ENCODE measurements at regions not wholly inside any gene's neighbourhood (a gene's known extent, or its start where the extent isn't known, plus 50 kb on each side); places are given as distances from the start of the nearest gene placed in this dataset.

- intact Hi-C loops (cut with DNase I), result no loop called here
- no peaks in the 10 kb centered on the region for H3K27me3 ChIP-seq
- TF ChIP-seq POLR2A (IDR thresholded peaks at IDR 0.05) (no peak), CTCF (IDR thresholded peaks at IDR 0.05) (no peak)
- no peaks in the 10 kb centered on the region for H3K4me1 ChIP-seq
- DNase-seq, result no peak
- 45% methylated on average over 1 of the region's 1 CpG for WGBS (ENCODE audit: insufficient coverage, low coverage, low lambda C conversion rate, missing lambda C conversion rate)
- no peak for ATAC-seq
- H3K9me3 ChIP-seq, result no peaks in the 10 kb centered on the region
- H3K27ac ChIP-seq, result no peak overlapping the region
- no peaks in the 10 kb centered on the region for H3K36me3 ChIP-seq
- no peak overlapping the region for H3K4me3 ChIP-seq
Measured at GRCh38 chr9:75592586-75592985, 297.9 kb upstream of the PCSK5 start.

- Histone ChIP-seq H3K4me1 (no peaks in the 10 kb centered on the region), H3K27ac (no peak overlapping the region), H3K9me3 (no peaks in the 10 kb centered on the region), H3K4me3 (no peak overlapping the region), H3K36me3 (no peaks in the 10 kb centered on the region), H3K27me3 (no peaks in the 10 kb centered on the region)
- intact Hi-C loops (cut with DNase I), result no loop called here
- DNase-seq, result no peak
- TF ChIP-seq CTCF (IDR thresholded peaks at IDR 0.05) (no peak), POLR2A (IDR thresholded peaks at IDR 0.05) (no peak)
- ATAC-seq, result no peak
Measured at GRCh38 chr9:75593920-75594319, 296.6 kb upstream of the PCSK5 start.

- H3K4me1 ChIP-seq, result no peaks in the 10 kb centered on the region
- ATAC-seq (no peak), DNase-seq (no peak)
- H3K27me3 ChIP-seq, result no peaks in the 10 kb centered on the region
- no peaks in the 10 kb centered on the region for H3K9me3 ChIP-seq
- WGBS (ENCODE audit: insufficient coverage, low coverage, low lambda C conversion rate, missing lambda C conversion rate), result 82% methylated on average over 1 of the region's 1 CpG
- no peaks in the 10 kb centered on the region for H3K36me3 ChIP-seq
- intact Hi-C loops (cut with DNase I), result no loop called here
- H3K27ac ChIP-seq, result no peak overlapping the region
- no peak overlapping the region for H3K4me3 ChIP-seq
- TF ChIP-seq CTCF (IDR thresholded peaks at IDR 0.05), result no peak
- no peak for TF ChIP-seq POLR2A (IDR thresholded peaks at IDR 0.05)
Measured at GRCh38 chr9:75599126-75599525, 291.3 kb upstream of the PCSK5 start.

GRCh38 chr9:75601280-75601679, 289.2 kb upstream of the PCSK5 start:
- ATAC-seq (peak in 2 of 4 donors; percentile 20 to 38), DNase-seq (no peak)
- WGBS (ENCODE audit: insufficient coverage, low coverage, low lambda C conversion rate, missing lambda C conversion rate), result 72% methylated on average over 2 of the region's 2 CpGs
- intact Hi-C loops (cut with DNase I), result no loop called here
- no peak overlapping the region for H3K27ac ChIP-seq
- H3K27me3 ChIP-seq, result no peaks in the 10 kb centered on the region
- H3K4me1 ChIP-seq, result no peaks in the 10 kb centered on the region
- no peaks in the 10 kb centered on the region for H3K36me3 ChIP-seq
- H3K4me3 ChIP-seq, result no peak overlapping the region
- H3K9me3 ChIP-seq, result no peaks in the 10 kb centered on the region
- TF ChIP-seq CTCF (IDR thresholded peaks at IDR 0.05) (peak in 1 of 4 donors; percentile 10), POLR2A (IDR thresholded peaks at IDR 0.05) (no peak)

GRCh38 chr9:75602060-75602459, 288.4 kb upstream of the PCSK5 start:
- DNase-seq (no peak), ATAC-seq (no peak)
- Histone ChIP-seq H3K4me3 (no peak overlapping the region), H3K4me1 (no peaks in the 10 kb centered on the region), H3K27me3 (no peaks in the 10 kb centered on the region), H3K36me3 (no peaks in the 10 kb centered on the region), H3K27ac (no peak overlapping the region), H3K9me3 (no peaks in the 10 kb centered on the region)
- WGBS (ENCODE audit: insufficient coverage, low coverage, low lambda C conversion rate, missing lambda C conversion rate), result 62% methylated on average over 4 of the region's 4 CpGs
- intact Hi-C loops (cut with DNase I), result no loop called here
- TF ChIP-seq CTCF (IDR thresholded peaks at IDR 0.05), result no peak
- TF ChIP-seq POLR2A (IDR thresholded peaks at IDR 0.05), result no peak
